ENCODE measurements at regions not wholly inside any gene's neighbourhood (a gene's known extent, or its start where the extent isn't known, plus 50 kb on each side); places are given as distances from the start of the nearest gene placed in this dataset.
A peak's percentile ranks its signal among the peaks of the same experiment; 100 is the strongest.

DNA sequence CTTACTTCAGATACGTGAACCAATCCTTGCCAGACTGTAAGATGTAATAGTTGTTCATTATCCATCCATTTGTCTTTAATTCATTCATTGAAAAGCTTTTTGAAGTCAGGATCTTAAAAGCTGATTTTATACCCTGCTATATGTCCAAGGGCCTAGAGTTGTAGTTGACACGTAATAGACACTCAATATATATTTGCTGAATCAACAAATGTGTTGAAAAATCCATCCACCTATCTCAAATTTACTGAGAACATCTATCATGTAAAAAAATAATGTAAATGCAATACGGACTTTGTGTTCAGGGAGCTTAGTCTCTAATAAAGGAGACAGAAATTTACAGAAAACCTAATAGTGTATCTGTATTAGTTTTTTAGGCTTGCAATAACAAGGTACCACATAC, 521.0 kb downstream of the METTL15 start:
- no peak for DNase-seq (ENCODE audit: low spot score)
- no peak for FAIRE-seq

DNA sequence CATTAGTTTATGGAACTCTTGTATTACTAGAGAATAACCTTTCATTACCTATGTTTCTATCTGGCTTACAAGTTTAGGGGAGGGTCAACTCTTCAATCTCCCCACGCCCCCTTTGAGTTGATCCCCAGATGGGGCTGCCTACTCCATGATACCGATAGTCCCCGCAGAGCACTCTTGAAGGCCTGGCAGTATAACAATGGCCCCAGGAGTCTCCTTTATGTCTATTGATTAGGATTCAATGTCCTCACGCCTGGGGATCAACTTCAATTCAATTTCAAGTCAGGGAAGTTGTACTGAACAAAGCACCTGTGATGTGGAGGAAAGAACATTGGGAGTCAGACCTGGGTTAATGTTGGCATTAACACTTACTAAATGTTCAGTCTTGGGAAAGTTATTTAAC, 520.2 kb downstream of the METTL15 start:
- DNase-seq (ENCODE audit: low spot score) (no peak), FAIRE-seq (no peak)

DNA sequence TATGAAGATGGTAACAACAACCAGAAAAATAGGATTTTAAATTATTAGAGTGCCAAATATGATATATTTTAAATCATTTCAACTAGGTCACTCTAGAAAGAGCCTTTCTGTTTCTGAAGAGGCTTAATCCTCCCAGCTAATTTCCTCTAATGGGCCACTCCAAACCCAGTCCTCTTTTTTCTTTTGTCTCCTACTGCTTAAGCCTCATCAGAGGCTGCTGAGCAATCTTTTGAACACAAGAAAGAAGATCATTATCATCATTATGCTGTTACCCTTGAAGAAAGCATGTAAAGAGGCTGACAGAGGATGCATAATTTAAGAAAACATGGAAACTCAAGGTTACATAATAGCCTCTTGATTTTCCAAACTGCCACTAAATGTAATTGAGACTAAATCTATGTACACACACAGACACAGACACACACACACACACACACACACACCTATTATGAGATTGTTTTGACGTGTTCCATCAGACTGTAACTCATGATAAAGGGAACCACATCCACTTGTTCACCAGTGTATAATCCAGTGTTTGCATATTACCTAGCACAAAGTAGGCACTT, 519.6 kb downstream of the METTL15 start:
- DNase-seq (ENCODE audit: low spot score), result no peak
- no peak for FAIRE-seq

DNA sequence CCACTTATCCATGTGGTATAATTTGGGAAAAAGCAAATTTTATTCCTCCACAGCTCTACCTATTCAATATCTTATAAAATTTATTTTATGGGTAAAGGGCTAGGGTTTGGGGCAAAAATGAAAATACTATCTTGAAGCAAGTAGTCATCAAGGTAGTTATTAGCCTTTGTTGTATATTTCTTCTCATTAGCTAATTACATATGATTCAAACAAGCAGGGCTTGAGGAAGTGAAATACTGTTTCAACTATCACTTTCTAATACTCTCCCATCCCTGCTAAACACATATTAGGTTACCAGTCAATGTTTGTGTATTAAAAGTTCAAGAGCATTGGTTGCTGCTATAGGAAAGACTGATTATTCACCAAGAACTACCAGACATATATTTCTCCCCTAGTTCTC, 517.3 kb downstream of the METTL15 start:
- no peak for FAIRE-seq
- DNase-seq (ENCODE audit: low spot score), result no peak

DNA sequence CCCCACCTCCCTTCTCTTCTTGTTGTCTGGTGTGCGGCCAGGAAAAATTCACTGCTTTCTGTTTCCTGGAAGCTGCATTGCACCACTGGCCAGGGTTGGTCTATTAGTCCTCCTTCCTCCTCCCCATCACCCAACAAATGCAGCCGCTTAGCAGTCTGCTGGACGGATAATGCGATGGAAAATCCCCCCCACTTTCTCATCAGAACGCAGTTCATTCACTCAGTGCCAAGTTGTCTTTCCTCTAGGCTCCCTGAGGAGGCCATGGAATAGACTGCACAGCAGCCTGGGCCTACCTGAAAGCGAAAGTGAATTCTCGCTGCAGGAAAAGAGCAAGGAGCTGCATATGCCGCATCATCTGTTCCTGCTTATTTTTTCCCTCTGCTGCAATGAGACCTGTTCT, 513.6 kb downstream of the METTL15 start:
- no peak for FAIRE-seq
- DNase-seq (ENCODE audit: low spot score), result peak; percentile 27

DNA sequence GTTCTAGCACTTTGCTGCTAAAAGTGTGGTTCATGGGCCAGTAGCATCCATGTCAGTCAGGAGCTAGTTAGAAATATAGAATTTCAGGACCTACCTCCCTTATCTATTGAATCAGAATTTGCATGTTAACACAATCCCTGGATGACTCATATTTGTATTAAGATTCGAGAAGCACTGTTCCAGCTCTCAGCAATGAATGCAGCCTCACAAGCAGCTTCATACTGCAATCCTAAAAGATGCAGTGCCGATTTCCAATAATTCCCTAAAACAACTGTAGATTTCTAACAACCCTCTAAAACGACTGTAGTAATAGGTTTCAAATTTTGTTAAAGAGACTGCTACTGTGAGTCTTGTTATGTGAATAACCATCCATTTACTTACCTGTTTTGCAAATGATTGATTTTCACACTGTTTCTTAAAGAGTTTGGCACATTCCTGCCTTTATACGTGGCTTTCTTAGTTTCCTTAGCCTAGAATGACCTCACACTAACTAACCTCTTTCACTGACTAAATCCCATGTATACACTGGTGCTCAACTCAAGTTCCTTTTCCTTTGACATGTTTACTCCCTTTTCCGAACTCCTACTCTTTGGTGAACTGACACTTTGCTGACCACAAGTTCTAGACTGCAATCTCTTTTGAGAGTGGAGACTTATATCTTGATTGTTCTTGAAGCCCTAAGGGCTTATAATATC, 511.8 kb downstream of the METTL15 start:
- FAIRE-seq (peak; percentile 46), DNase-seq (ENCODE audit: low spot score) (peak; percentile 52)

DNA sequence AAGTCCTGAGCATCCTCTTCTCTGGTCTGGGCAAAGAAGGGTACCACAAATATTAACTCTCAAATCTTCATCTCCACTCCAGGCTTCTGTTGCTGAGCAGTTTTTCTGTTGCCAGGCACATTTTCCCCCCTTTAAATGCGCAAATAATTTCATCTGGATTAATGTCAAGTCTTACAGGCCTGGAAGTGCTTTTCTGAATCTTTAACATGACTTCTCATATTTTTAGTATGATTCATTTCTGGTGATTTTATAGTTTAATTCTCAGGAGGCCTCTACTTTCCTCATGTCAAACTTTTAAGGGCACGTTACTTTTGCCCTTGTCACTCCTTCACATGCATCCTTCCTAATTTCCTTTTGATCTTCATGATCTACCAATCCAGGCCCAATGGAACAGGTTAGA, 510.2 kb downstream of the METTL15 start:
- no peak for DNase-seq (ENCODE audit: low spot score)
- FAIRE-seq, result no peak

DNA sequence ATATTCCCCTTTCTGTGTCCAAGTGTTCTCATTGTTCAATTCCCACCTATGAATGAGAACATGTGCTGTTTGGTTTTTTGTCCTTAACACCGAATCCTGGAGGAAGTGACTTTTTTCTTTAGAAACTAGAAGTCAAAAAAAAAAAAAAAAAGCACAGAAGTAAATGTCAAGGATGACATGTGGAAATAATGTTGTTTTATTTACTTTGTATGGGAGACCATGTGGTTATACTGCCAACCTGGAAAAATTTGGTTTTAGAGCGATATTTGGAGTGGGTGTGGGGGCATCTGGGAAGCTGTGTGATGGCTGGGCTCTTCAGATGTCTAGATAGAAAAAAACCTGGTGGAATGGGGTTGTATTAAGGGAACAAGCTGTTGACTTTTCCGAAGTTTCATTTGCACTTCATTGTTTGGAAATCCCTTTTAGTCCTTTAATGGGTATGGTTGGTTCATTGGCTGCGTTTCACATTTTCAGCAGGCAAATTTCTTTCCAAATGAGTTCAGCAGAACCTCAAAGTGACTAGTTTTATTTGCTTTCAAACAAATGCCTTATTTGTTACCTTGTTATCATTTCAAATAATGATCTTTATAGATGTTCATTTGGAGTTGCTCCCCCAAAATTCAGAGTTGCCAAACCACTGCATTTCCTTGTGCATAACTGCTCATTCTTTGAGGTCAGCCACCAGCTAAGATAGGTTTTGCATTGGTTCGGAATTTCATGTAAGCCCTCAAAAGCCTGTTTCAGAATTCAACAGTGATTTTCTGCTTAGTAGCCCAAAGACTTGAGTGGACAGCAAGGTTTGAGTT, 508.2 kb downstream of the METTL15 start:
- FAIRE-seq, result no peak
- no peak for DNase-seq (ENCODE audit: low spot score)

DNA sequence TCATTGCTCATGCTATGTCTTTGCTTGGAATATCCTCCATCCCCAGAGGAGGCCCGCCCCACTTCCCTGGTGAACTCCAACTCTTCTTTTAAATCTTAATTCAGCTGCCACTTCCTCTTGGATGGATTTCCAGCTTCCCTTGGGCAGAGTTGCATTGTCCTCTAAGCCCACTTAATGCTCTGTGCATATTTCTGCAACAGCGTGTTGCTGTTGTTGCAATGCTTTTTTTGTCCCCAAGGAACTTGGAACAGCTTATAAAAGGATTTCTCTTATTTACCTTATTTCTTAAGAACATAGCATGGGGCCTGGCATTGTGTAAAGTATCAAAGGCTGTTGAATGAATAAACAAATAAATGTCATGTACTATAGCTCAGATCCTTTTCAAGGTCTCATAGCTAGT, 507.4 kb downstream of the METTL15 start:
- FAIRE-seq (no peak), DNase-seq (ENCODE audit: low spot score) (no peak)

DNA sequence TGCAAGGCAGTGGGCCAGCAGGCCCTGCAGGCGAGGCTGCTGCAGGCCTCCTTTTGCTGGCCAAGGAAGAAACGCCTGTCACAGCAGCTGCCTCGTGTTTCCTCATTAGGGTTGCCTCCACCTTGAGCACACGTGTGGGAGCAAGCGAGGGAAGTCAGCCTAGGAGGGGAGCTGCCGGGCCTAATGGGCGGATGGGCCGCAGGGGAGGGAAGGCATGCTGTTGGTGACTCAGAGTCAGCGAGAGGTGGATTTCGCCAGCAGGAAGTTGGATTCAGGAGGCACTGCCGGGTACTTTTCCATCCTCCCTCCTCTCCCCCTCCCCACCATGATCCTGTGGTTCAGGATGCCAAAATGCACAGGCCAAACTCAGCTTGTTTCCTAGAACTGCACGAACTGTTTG, 498.7 kb downstream of the METTL15 start:
- FAIRE-seq, result no peak
- peak; percentile 15 for DNase-seq (ENCODE audit: low spot score)

DNA sequence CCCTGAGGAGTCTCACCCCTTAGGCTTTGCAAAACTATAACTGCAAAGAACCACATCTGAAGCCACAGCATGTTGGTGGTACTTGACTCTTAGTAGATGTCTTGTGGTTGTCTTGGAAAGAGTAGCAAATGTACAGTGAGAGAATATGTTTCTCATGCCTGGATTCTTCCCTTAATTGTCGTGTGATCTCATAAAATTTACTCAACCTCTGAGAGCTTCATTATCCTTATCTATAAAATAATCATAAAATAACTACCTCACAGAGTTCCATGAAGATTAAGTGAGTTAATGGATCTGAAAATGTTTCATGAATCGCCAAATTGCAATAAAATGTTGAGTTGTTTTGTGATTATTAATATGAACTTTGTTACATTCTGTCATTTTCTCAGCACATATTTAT, 491.5 kb downstream of the METTL15 start:
- DNase-seq (ENCODE audit: low spot score), result no peak

DNA sequence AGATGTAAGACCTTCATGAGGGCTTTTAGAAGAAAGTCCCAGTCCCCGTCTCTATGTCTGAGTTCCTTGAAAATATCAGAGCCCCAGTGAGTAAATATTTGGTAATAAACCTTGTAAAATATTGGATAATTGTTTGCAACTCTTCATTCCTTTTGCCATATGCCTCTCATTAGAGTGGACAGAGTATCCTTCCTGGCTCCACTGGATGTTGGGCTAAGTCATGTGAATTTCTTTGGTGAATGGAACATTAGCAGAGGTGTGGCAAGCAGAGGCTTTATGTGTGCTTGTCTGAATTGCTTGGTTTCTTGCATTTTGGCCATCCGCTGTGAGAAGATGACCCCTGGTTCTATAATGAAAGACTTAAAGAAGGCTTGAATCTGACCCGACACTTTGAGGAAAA, 490.3 kb downstream of the METTL15 start:
- DNase-seq (ENCODE audit: low spot score) (no peak), FAIRE-seq (no peak)

More for the DNA sequence above, 491.5 kb downstream of the METTL15 start:
- no peak for FAIRE-seq

DNA sequence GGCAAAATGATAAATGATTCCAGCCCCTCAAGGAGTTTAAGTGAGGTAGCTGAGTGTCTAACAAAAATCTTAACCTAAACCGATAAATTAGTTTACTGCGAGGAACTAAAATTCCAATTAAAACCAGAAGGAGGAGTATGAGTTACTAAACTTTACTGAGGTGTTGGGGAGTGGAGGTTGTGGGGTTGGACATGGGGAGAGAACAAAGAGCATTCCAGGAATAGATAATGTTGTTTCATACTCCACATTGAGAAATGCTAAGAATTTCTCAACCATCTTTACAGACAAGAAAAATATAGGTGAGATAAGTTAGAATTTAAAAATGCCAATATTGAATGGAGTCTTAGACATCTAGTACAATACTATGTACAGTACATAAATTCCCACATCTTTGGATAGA, 488.6 kb downstream of the METTL15 start:
- no peak for DNase-seq (ENCODE audit: low spot score)
- no peak for FAIRE-seq

DNA sequence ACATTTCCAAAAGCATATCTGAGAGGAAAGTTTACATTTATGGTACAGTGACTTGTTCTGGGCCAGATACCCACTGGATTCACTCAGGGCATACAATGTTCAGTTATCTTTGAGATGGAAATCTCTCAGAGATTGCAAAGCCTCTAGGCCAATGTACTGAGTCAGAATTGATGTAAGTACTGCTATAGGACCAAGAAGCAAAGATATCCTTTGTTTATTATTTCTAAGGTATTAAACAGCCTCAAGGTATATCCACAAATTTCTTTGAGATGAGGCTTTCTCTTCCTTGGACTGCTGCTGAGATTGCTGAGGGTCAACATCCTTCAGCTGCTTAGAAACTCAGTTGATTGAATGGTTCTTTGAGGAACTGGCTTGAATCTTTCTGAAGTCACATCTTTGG, 484.0 kb downstream of the METTL15 start:
- no peak for DNase-seq (ENCODE audit: low spot score)
- no peak for FAIRE-seq

DNA sequence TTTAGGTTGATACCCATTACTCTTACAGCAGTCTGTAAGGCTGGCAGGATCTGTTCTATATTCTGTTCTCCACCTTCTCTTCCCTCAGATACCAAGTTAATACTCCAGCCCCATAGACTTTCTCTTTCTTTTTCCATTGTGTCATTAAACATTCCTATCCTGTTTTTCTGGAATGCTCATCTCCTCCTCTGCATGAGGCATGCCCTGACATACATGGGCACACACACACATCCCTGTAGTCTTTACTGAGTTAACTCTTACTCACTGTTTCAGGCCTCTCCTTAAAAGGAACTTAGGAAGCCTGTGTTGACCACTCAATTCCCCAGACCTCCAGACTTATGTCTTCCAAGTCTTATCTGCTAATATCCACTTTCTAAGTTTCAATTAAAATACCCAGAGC, 476.8 kb downstream of the METTL15 start:
- peak; percentile 28 for DNase-seq (ENCODE audit: low spot score)
- FAIRE-seq, result no peak

DNA sequence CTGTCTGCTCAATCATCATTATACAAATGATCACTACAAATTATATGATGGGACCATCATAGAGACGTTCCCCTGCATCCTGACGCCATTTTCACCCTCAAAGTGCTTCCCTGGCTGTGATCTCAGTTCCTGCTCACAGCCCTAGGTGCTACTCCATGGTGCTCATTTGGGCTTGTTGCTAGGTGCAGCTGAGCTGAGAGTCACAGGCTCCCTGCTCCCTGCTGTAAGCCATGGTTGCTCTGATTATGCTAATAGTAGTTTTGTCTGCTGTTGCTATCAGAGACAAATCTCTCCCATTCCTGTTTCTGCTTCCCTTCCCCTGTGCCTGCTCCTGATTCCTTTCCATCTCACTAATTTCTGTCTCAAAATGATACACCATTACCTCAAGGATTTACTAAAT, 474.3 kb downstream of the METTL15 start:
- DNase-seq (ENCODE audit: low spot score) (no peak), FAIRE-seq (no peak)

DNA sequence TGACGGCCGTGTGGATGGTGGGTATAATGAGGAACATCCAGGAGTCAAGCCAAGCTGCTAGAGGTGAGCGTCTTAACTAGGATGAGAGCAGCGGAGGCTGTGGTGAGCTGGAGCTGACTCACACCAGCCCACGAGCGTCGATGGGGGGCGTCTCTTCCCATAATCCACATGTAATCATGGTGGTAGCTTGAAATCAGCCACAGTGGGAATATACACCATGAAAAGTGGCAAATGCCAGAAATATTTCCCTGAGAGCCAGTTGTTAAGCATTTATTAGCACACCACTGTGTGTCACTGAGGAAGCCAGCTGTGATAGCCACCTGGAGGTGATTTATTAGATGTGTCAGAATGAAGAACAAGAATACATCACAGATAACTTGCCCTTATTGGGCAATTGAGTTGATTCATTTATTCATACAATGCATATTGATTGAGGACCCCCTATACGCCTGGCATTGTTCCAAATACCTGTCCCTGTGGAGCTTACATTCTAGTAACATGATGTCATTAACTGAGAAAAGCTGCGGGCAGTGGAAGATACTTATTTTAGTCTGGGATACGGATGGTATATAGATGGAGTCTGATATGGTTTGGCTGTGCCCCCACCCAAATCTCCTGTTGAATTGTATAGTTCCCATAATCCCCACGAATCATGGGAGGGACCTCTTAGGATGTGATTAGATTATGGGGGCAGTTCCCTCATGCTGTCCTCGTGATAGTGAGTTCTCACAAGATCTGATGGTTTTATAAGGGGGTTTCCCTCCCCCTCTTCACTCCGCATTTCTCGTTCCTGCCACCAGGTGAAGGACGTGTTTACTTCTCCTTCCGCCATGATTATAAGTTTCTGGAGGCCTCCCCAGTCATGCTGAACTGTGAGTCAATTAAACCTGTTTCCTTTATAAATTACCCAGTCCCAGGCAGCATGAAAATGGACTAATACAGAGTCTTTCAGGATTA, 473.4 kb downstream of the METTL15 start:
- DNase-seq (ENCODE audit: low spot score) (peak; percentile 52), FAIRE-seq (no peak)

DNA sequence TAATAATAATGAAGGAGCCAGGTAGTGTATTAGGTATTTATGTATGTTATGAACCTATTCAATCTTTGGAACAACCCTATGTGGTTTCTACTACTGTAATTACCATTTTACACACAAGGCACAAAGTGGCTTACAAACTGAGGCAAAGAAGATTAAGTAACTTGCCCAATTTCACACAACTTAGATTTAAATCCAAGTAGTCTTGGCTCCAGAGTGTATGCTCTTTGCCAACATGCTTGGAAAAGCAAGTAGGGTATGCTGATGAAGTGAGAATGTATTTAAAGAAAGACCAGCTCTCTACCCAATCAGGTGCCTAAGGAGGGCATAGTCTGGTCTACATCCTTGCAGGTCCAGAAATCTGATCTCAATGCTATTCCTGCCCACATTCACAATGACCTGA, 463.2 kb downstream of the METTL15 start:
- no peak for FAIRE-seq
- no peak for DNase-seq (ENCODE audit: low spot score)

DNA sequence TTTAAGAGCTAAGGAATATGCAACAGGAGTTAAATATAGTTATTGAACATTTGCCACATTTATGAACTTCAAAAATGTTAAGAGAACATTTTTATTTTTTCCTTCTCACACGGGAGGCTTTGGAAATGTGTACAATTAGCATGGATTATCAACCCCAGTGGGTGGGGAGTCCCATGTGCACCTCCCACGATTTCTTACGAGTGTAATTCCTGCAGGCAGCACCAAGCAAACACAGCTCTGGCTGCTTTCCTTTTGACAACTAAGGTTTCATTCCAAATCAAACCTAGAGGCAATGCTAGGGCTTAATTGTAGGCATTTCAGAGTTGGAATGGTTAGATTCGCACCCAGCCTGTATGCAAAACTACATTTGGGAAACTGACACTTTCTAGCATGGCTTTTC, 460.9 kb downstream of the METTL15 start:
- no peak for FAIRE-seq

DNA sequence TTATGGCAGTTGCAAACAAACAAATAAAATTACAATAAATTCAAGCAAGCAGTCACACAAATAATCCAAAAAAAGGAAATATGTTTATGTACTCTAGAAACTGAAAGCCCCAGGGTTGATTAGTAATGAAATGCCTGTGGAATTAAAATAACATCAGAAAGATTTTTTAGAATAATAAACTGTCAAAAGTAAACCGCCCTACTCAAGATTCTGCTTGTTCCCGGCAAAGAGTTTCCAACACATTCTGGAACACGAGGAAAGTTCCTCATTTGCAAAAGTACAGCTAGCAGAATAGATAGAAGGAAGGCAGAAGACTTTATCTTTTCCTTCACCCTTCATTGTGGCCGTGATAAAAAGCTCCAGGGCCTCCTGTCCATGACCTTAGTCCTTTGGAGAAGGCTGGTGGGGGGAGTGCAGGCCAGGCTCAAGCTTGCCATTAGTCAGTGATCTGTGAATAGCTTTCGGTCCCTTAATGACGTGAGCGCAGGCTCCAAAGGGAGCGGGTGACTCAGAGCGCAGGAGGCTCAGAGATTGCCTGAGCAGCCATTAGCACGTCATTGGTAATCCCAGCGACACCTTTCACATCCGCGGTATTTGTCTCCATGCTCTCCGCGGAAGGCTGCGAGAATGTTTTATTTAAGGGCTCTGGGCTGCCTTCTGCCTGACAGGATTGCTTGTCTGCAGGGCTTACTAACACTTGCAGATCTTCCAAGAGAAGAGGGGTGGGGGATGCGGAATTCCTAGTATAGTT, 458.3 kb downstream of the METTL15 start:
- DNase-seq (ENCODE audit: low spot score) (no peak), FAIRE-seq (no peak)

More for the DNA sequence above, 460.9 kb downstream of the METTL15 start:
- no peak for DNase-seq (ENCODE audit: low spot score)

DNA sequence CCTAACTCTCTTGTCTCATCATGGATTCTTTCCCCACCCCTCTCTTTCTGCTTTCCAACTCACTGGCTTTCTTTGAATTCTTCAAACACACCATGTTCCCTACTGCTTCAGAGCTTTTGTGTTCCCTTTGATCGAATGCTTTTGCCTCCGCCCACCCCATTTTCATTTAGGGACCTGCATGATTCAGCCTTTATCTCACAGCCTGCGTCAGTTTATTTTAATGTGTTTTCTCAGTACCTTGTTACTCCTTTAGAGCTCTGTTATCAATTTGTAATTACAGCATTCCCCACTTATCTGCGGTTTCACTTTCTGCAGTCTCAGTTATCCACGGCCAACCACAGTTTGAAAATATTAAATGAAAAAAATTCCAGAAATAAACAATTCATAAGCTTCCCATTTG, 451.3 kb downstream of the METTL15 start:
- FAIRE-seq, result no peak
- no peak for DNase-seq (ENCODE audit: low spot score)
